Right cardiac atrium (tissue), 5 donors: ENCODE measurements at regions not wholly inside any gene's neighbourhood (a gene's known extent, or its start where the extent isn't known, plus 50 kb on each side); places are given as distances from the start of the nearest gene placed in this dataset.

ENCODE experiments used
- ATAC-seq, 2 donors: fragments of 200-7000 bp; cut with Tn5 transposase; one replicate each; pipeline versions ENCODE4 v1.8.0 to v1.9.1; 2020; ENCODE audit warnings: moderate library complexity in 2 of 2, mild to moderate bottlenecking in 1 of 2
- DNase-seq, 3 donors: peaks; one replicate each; pipeline ENCODE4 v3.0.0-alpha.2; 2020
- H3K27ac ChIP-seq: one replicate; pipeline ENCODE4 v1.5.1; 2013; ENCODE audit warnings: mild to moderate bottlenecking, low read length, control low read depth, moderate library complexity
- H3K27me3 ChIP-seq: one replicate; pipeline ENCODE4 v1.6.1; 2013; ENCODE audit not compliant: control insufficient read depth, insufficient read depth
- H3K4me1 ChIP-seq: one replicate; pipeline ENCODE4 v1.6.1; 2013; ENCODE audit warnings: low read length; ENCODE audit not compliant: control insufficient read depth, insufficient read depth
- H3K4me3 ChIP-seq: one replicate; pipeline ENCODE4 v1.5.1; 2013; ENCODE audit warnings: low read length, control low read depth
- H3K9me3 ChIP-seq: one replicate; pipeline ENCODE4 v1.6.1; 2013; ENCODE audit warnings: low read length; ENCODE audit not compliant: control insufficient read depth
- WGBS: extraction: QIAGEN DNeasy Blood & Tissue Kit; methylation state at CpG from one replicate; pipeline ENCODE4 v1.1.7; 2013; 5-methylcytosine and 5-hydroxymethylcytosine counted together
- intact Hi-C, 4 donors: fragments of 100-400 bp; cut with DNase I; formaldehyde crosslinking; loops; one replicate each; pipeline versions ENCODE4 v1.11.0 to v1.14.0; 2022 to 2023
- donor health status: healthy with polysubstance abuse.
- donor health status: DM: no; HTN: yes; CAD: no.
- donor health status: DM: no; HTN: no; CAD: no.
- donor health status: DM: no; HTN: yes; CAD: no; lungs with severe emphysema.
- donor health status: DM: yes; HTN: yes; CAD: no.

DNA sequence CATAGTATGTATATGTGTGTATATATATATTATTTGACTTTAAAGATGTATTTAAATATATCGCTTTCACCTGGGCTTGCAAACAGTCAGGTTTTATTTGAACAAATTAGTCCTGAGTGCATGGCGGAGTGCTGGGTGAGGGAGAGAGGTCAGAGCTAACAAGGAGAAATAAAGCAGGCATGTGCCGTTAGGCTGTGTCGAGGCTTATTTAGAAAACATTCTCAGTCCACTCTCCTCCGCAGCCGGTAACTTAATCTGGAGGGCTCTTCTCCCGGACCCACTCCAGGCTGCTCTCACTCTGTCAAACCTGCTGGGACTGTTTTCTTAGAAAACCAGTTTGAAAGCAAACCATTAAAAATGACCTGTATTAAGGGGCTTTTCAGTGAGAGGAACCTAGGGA lies 455.9 kb downstream of the MN1 start:
- Histone ChIP-seq H3K9me3 (no peaks in the 10 kb centered on the region), H3K27me3 (no peaks in the 10 kb centered on the region), H3K27ac (no peak overlapping the region), H3K4me1 (no peaks in the 10 kb centered on the region), H3K4me3 (no peak overlapping the region)
- 72% methylated on average over 7 of the region's 7 CpGs for WGBS
- DNase-seq (no peak), ATAC-seq (no peak)
- intact Hi-C loops = no loop called here

- Histone ChIP-seq H3K4me1 (no peaks in the 10 kb centered on the region), H3K27ac (no peak overlapping the region), H3K4me3 (no peak overlapping the region), H3K9me3 (no peaks in the 10 kb centered on the region), H3K27me3 (no peaks in the 10 kb centered on the region)
- intact Hi-C loops = no loop called here
- ATAC-seq = no peak
- WGBS = 83% methylated on average over 5 of the region's 5 CpGs
- no peak for DNase-seq
These were observed 453.6 kb downstream of the MN1 start for GRCh38 chr22:27347951-27348350.

DNA sequence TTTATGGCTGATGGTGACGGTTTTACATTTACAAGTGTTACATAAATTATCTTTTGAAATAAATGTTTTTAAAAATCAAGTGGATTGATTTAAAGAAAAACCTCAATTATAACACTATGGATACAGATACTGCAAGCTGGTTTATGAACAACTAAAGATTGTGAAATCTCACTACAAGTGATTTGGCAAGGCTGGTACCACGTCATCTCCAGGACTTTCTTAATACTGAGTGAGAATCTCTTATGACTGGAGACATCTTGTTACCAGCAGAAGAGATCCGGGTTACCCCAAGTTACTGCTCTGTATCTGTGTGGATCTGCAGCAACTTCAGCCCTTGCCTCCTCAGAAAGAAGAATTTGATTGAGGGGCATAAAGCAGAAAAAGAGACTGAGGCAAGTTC lies 452.9 kb downstream of the MN1 start:
- no peak for ATAC-seq
- WGBS = 76% methylated on average over 3 of the region's 3 CpGs
- Histone ChIP-seq H3K4me1 (no peaks in the 10 kb centered on the region), H3K27me3 (no peaks in the 10 kb centered on the region), H3K4me3 (no peak overlapping the region), H3K27ac (no peak overlapping the region), H3K9me3 (no peaks in the 10 kb centered on the region)
- no peak for DNase-seq
- intact Hi-C loops = no loop called here

- H3K4me1 ChIP-seq = no peaks in the 10 kb centered on the region
- no peak overlapping the region for H3K27ac ChIP-seq
These were observed 452.1 kb downstream of the MN1 start for GRCh38 chr22:27349456-27349855.

DNA sequence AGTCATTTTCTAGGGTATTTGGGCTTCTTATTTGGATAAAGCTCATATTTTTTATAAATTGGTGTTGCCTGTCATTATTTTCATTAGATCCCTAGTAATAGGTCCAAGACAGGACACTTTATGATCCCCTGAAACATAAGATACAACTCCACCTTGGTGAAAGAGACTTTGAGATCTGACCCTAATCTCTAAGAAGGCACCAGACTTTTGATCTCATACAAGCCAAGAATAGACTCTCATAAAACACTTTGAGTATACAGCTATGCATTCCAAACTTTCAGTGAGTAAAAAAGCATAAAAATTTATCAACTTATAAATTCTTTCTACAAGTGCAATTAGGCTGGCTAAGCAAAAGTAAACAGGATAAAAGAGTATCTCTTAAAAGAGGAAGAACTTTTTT lies 451.2 kb downstream of the MN1 start:
- no peaks in the 10 kb centered on the region for H3K4me1 ChIP-seq
- H3K27ac ChIP-seq = no peak overlapping the region
- no peak overlapping the region for H3K4me3 ChIP-seq
- ATAC-seq (no peak), DNase-seq (no peak)
- no peaks in the 10 kb centered on the region for H3K9me3 ChIP-seq
- no peaks in the 10 kb centered on the region for H3K27me3 ChIP-seq
- intact Hi-C loops = no loop called here

More at GRCh38 chr22:27349456-27349855, 452.1 kb downstream of the MN1 start:
- Histone ChIP-seq H3K9me3 (no peaks in the 10 kb centered on the region), H3K4me3 (no peak overlapping the region), H3K27me3 (no peaks in the 10 kb centered on the region)
- ATAC-seq = no peak
- intact Hi-C loops = no loop called here
- DNase-seq = no peak

DNA sequence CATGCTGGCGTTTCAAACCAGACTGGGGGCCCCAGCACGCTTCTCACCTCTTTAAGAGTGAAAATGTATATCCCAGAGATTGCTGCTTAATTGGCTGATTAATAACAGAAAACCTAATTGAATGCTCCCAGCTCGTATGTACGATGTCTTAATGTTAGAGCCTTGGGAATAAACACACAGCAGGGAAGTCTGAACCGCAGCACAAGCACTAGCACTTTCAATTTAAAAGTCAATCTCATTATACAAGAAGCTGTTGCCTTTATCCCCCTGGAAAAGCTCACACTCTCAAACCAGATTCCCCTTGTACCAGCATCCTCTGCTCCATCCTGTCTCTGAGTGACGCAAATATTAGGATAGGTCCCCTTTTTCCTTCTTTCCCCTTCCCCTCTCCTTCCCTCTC lies 449.1 kb downstream of the MN1 start:
- Histone ChIP-seq H3K4me1 (no peaks in the 10 kb centered on the region), H3K27ac (no peak overlapping the region), H3K9me3 (no peaks in the 10 kb centered on the region), H3K27me3 (no peaks in the 10 kb centered on the region), H3K4me3 (no peak overlapping the region)
- ATAC-seq = no peak
- intact Hi-C loops = no loop called here
- DNase-seq = no peak
- 39% methylated on average over 6 of the region's 6 CpGs for WGBS

- intact Hi-C loops = no loop called here
- ATAC-seq = no peak
- no peak overlapping the region for H3K4me3 ChIP-seq
- no peaks in the 10 kb centered on the region for H3K27me3 ChIP-seq
- H3K9me3 ChIP-seq = no peaks in the 10 kb centered on the region
- WGBS = 82% methylated on average over 7 of the region's 7 CpGs
- no peak overlapping the region for H3K27ac ChIP-seq
- DNase-seq = no peak
- no peaks in the 10 kb centered on the region for H3K4me1 ChIP-seq
These were observed 443.3 kb downstream of the MN1 start for GRCh38 chr22:27358096-27358870.

DNA sequence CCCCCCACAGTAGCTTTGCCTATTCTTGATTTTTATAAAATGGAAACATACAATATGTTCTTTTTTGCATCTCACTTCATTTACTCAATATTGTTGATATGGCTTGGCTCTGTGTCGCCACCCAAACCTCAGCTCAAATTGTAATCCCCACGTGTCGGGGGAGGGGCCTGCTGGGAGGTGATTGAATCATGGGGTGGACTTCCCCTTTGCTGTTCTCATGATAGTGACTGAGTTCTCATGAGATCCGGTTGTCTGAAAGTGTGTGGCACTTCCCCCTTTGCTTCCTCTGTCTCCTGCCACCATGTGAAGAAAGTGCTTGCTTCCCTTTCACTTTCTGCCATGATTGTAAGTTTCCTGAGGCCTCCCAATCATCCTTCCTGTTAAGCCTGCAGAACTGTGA lies 431.3 kb downstream of the MN1 start:
- H3K27me3 ChIP-seq = no peaks in the 10 kb centered on the region
- 57% methylated on average over 4 of the region's 4 CpGs for WGBS
- intact Hi-C loops = no loop called here
- no peaks in the 10 kb centered on the region for H3K4me1 ChIP-seq
- H3K9me3 ChIP-seq = no peaks in the 10 kb centered on the region
- H3K4me3 ChIP-seq = no peak overlapping the region
- no peak overlapping the region for H3K27ac ChIP-seq
- DNase-seq (no peak), ATAC-seq (no peak)

DNA sequence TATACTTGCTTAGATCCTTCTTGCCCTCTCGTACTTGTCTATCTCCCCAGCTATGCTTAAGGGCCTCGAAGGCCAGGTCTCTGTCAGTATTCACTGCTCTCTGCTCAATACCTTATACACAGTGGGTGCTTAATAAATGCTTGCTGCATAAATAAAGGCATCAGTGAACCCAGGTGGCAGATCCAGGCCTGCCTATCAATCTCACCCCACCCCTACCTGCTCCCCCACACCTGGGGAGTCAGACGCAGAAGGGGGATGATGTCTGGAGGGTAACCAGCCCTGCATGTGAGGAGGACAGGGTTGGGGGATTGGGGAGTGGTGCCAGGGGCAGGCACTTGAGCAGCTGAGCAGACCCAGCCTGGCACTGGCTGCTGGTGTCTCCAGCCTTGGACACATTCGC lies 430.6 kb downstream of the MN1 start:
- 96% methylated on average over 4 of the region's 4 CpGs for WGBS
- ATAC-seq (no peak), DNase-seq (no peak)
- H3K27ac ChIP-seq = no peak overlapping the region
- intact Hi-C loops = no loop called here
- no peak overlapping the region for H3K4me3 ChIP-seq
- H3K9me3 ChIP-seq = no peaks in the 10 kb centered on the region
- H3K27me3 ChIP-seq = no peaks in the 10 kb centered on the region
- no peaks in the 10 kb centered on the region for H3K4me1 ChIP-seq

DNA sequence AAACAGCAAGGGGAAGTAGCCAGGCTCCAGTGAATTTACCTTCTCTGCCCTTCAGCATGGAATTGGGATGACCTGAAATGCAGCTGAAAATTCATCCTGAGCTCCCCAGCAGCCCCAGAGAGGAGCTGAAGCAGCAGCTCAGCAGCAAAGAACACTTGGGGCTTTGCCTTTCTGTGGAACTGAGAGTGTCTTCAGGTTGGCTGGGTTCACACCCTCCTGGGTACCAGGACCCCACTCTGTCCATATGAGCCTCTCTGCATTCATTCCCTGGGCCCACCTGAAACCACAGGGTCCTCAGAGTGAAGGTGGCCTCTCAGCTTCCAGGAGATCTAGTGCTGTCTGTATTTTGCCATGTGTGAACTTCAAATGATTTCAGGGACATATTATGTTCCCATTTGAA lies 429.2 kb downstream of the MN1 start:
- Histone ChIP-seq H3K27ac (no peak overlapping the region), H3K9me3 (no peaks in the 10 kb centered on the region), H3K27me3 (no peaks in the 10 kb centered on the region), H3K4me3 (no peak overlapping the region), H3K4me1 (no peaks in the 10 kb centered on the region)
- DNase-seq = no peak
- intact Hi-C loops = no loop called here
- no peak for ATAC-seq

DNA sequence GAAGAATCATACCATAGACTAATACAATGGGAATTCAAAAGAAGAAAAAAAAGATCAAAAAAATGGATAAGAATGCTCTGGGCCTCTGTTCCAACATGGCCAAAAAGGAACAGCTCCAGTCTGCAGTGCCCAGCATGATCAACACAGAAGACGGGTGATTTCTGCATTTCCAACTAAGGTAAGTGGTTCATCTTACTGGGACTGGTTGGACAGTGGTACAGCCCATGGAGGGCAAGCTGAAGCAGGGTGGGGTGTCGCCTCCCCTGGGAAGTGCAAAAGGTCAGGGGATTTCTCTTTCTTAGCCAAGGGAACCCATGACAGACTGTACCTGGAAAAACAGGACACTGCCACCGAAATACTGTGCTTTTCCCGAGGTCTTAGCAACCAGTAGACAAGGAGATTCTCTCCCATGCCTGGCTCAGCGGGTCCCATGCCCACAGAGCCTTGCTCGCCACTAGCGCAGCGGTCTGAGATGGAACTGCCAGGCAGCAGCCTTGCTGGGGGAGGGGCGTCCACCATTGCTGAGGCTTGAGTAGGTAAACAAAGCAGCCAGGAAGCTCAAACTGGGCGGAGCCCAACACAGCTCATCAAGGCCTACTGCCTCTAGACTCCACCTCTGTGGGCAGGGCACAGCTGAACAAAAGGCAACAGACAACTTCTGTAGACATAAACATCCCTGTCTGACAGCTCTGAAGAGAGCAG lies 428.4 kb downstream of the MN1 start:
- DNase-seq = peak; percentile 31 to 52 (median 45)
- Histone ChIP-seq H3K27ac (no peak overlapping the region), H3K4me3 (no peak overlapping the region), H3K27me3 (no peaks in the 10 kb centered on the region), H3K4me1 (no peaks in the 10 kb centered on the region), H3K9me3 (no peaks in the 10 kb centered on the region)
- 79% methylated on average over 10 of the region's 10 CpGs for WGBS
- intact Hi-C loops = no loop called here
- ATAC-seq = no peak
